Skeletal muscle cell (primary cell): ENCODE measurements at regions not wholly inside any gene's neighbourhood (a gene's known extent, or its start where the extent isn't known, plus 50 kb on each side); places are given as distances from the start of the nearest gene placed in this dataset.
"Not testable (repeated sequence)": the region's sequence is repeated elsewhere in the genome, so short reads cannot be mapped to it uniquely, and the experiment has no call there.

Experiments
- DNase-seq: peaks from one replicate; pipeline ENCODE4 v3.0.0-alpha.2; 2010; ENCODE audit warnings: low read depth
- H3K4me3 ChIP-seq: 2 replicates; pipeline ENCODE4 v1.5.1; 2011; ENCODE audit warnings: low read depth, mild to moderate bottlenecking, control low read depth, low read length, moderate library complexity

GRCh38 chr10:8835453-8836167, 781.1 kb downstream of the GATA3 start:
- no peak overlapping the region for H3K4me3 ChIP-seq
- DNase-seq = no peak

- no peak overlapping the region for H3K4me3 ChIP-seq
- DNase-seq = no peak
Observed at GRCh38 chr10:8840356-8840755, 785.9 kb downstream of the GATA3 start.

- DNase-seq = no peak
- no peak overlapping the region for H3K4me3 ChIP-seq
Observed at GRCh38 chr10:8844141-8844540, 789.7 kb downstream of the GATA3 start.

GRCh38 chr10:8852546-8852945, 798.1 kb downstream of the GATA3 start:
- no peak overlapping the region for H3K4me3 ChIP-seq
- DNase-seq = no peak

- H3K4me3 ChIP-seq = no peak overlapping the region
- no peak for DNase-seq
Observed at GRCh38 chr10:8853048-8853447, 798.6 kb downstream of the GATA3 start.

- DNase-seq, H3K4me3 ChIP-seq: not testable (repeated sequence)
Observed at GRCh38 chr10:8868924-8869323, 814.4 kb downstream of the GATA3 start.

GRCh38 chr10:8873310-8873709, 818.8 kb downstream of the GATA3 start:
- H3K4me3 ChIP-seq = no peak overlapping the region
- DNase-seq = no peak

- no peak overlapping the region for H3K4me3 ChIP-seq
- DNase-seq = no peak
Observed at GRCh38 chr10:8874268-8874667, 819.8 kb downstream of the GATA3 start.

- H3K4me3 ChIP-seq = no peak overlapping the region
- DNase-seq = no peak
Observed at GRCh38 chr10:8874972-8875371, 820.5 kb downstream of the GATA3 start.

- H3K4me3 ChIP-seq = no peak overlapping the region
- DNase-seq = no peak
Observed at GRCh38 chr10:8876171-8876570, 821.7 kb downstream of the GATA3 start.

GRCh38 chr10:8889538-8889937, 835.0 kb downstream of the GATA3 start:
- no peak overlapping the region for H3K4me3 ChIP-seq
- no peak for DNase-seq

- no peak overlapping the region for H3K4me3 ChIP-seq
- DNase-seq = no peak
Observed at GRCh38 chr10:8893102-8893501, 838.6 kb downstream of the GATA3 start.

- DNase-seq = no peak
- H3K4me3 ChIP-seq = no peak overlapping the region
Observed at GRCh38 chr10:8894148-8894547, 839.7 kb downstream of the GATA3 start.

- DNase-seq = no peak
- no peak overlapping the region for H3K4me3 ChIP-seq
Observed at GRCh38 chr10:8897769-8898168, 843.3 kb downstream of the GATA3 start.

GRCh38 chr10:8898745-8899330, 844.4 kb downstream of the GATA3 start:
- H3K4me3 ChIP-seq = no peak overlapping the region
- no peak for DNase-seq

- H3K4me3 ChIP-seq = no peak overlapping the region
- no peak for DNase-seq
Observed at GRCh38 chr10:8902926-8903325, 848.4 kb downstream of the GATA3 start.

- H3K4me3 ChIP-seq = no peak overlapping the region
- no peak for DNase-seq
Observed at GRCh38 chr10:8908013-8908412, 853.5 kb downstream of the GATA3 start.

GRCh38 chr10:8910314-8910713, 855.8 kb downstream of the GATA3 start:
- H3K4me3 ChIP-seq = no peak overlapping the region

GRCh38 chr10:8911032-8911431, 856.5 kb downstream of the GATA3 start:
- DNase-seq = no peak
- H3K4me3 ChIP-seq = no peak overlapping the region

More at GRCh38 chr10:8910314-8910713, 855.8 kb downstream of the GATA3 start:
- no peak for DNase-seq

- H3K4me3 ChIP-seq = no peak overlapping the region
Observed at GRCh38 chr10:8912108-8912507, 857.6 kb downstream of the GATA3 start.

GRCh38 chr10:8913720-8914119, 859.2 kb downstream of the GATA3 start:
- no peak overlapping the region for H3K4me3 ChIP-seq
- peak; percentile 0 for DNase-seq

More at GRCh38 chr10:8912108-8912507, 857.6 kb downstream of the GATA3 start:
- DNase-seq = no peak
